ENCODE measurements at regions not wholly inside any gene's neighbourhood (a gene's known extent, or its start where the extent isn't known, plus 50 kb on each side); places are given as distances from the start of the nearest gene placed in this dataset.
"Not testable (repeated sequence)": the region's sequence is repeated elsewhere in the genome, so short reads cannot be mapped to it uniquely, and the experiment has no call there.

DNA sequence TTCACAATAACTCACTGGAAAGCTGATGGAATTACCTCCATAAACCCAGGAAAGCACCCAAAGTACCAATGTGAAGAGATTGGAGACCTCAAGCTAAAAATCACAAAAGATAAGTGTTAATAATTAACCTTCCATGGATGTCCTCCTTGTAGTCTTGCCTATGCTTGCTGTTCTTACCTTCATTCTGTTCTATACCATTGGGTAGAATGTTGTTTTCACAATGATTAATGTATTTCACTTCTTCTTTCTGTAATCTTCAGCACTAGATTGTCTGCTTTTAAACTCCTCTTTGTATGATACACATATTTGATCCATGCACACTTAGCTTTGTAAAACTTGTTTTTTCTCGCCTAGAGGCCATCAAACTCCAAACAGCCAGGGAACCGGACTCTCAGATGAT is 570.3 kb downstream of the RAPGEF2 start:
- no peak for DNase-seq

- no peak for DNase-seq
Measured at GRCh38 chr4:159674241-159674640, 571.4 kb downstream of the RAPGEF2 start.

DNA sequence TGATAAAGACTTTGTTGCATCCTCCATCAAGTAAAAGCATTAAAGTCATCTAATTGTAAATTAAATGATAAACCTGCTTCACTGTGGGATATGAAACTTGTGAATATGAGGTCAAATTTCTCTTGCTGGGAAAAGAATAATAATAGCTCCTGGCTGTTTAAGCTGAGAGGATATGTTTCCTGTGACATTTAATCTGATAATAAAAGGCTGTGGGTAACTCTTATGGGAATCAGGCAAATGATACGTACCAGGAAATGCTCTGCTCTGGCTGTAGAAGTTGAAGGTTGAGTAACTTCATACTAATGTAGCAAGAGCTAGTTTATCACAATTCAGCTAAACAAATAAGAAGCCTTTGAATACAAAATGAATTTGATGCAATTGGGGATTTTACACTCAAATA is 574.6 kb downstream of the RAPGEF2 start:
- DNase-seq: peak; percentile 51

DNA sequence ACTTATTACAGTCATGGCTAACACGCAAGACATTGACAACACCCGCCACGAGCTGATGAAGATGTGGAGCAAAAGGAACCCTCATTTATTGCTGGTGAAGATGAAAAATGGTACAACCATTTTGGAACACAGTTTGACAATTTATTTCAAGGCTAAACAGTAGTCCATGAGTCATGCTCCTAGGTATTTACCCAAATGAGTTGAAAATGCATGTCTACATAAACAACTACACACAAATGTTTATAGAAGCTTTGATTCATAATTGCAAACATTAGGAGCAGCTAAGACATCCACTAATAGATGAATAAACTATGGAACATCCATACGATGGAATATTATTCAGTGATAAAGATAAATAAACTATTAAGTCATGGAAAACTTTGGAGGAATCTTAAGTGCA is 580.1 kb downstream of the RAPGEF2 start:
- no peak for DNase-seq

DNA sequence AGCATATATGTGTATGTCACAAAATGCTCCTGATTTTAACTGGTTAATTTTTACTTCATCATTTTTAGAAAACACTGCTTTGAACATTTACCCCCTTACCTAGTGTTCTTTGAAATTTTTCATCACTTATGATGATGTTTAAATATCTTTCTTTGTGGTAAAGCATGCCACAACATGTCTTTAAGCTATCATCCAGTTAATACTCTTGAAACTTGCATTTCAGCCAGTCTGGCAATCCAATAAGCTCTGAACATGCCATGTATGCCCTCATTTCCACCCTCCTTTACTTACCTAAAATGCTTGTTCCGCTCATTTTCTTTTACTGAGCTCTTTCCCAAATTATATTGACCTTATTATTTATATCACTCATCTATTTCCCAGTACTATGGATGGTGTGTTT is 581.2 kb downstream of the RAPGEF2 start:
- no peak for DNase-seq

GRCh38 chr4:159685340-159686092 is 582.6 kb downstream of the RAPGEF2 start:
- DNase-seq: peak; percentile 69

- DNase-seq: no peak
Measured at GRCh38 chr4:159689526-159689925, 586.6 kb downstream of the RAPGEF2 start.

DNA sequence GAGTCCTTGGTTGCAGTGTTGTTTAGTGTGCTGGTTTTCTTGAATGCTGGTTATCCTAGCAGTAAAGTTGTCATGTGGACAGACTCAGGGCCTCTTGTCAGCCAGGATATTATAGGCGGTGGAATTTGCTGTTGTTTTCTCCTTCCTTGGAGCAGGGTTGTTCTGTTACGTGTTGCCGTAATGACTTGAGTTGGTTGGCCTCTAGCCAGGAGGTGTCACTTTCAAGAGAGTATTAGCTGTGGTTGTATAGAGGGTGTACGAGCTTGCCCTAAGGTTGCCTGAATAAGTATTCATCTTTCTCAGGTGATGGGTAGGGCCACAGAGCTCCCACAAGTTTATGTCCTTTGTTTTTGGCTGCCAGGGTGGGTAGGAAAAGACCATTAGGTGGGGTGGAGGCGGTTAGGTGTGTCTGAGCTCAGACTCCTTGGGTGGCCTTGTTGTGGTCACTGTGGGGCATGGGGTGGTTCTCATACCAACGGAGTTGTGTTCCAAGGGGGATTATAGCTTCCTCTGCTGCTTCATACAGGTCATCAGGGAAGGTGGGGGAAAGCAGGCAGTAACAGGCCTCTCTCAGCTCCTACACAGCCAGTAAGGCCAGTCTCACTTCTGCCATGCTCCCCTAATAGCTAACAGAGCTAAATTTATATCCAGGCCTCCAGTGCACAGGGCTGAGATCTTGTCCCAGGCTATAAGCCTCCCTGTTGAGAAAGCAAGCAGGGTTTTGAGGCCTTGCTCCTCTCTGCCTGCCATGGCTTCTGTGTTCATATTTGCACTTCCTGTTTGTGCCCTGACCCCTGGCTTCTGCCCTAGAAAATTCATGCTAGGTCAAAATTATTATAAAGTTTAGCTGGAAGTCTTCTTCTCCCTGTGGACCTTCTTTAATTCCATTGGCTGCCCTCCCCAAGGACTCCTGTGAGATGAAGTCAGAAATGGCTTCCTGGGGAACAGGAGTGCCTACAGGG is 594.7 kb downstream of the RAPGEF2 start:
- DNase-seq: no peak

DNA sequence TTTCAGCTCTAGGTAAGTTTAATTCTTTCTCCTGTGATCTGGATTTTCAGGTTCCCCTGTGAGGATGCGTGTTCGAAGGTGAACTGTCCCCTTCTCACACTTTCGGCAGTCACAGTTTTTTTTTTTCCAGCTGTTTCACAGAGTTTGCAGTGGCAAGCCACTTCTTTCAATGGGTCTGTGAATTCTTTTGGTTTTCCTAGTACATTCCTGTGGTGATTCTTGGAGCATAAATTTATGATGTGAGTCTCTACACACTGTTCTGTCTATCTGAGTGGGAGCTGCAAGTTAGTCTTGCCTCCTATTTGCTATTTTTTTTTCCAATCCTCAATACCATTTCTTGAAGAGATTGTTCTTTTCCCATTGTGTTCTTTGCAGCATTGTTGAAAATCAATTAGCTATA is 595.5 kb downstream of the RAPGEF2 start:
- DNase-seq: no peak

GRCh38 chr4:159702200-159702599 is 599.3 kb downstream of the RAPGEF2 start:
- DNase-seq: no peak

- no peak for DNase-seq
Measured at GRCh38 chr4:159705334-159705733, 602.5 kb downstream of the RAPGEF2 start.

DNA sequence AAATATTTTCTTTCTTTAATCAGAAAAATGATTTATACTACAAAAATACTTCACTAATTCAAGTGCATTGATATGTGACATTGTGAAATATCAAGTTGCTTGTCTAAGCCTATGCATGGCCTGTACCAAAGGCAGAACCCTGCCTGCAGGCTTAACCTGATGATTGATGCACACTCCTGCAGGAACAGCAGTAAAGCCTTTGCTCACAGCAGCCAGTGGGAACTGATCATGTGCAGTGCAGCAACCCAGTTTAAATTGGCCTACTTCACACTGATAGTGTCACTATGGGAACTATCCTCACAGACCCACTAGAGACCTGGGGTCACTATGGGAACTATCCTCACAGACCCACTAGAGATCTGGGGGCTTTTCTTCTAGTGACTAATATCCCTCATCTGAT is 603.8 kb downstream of the RAPGEF2 start:
- no peak for DNase-seq

DNA sequence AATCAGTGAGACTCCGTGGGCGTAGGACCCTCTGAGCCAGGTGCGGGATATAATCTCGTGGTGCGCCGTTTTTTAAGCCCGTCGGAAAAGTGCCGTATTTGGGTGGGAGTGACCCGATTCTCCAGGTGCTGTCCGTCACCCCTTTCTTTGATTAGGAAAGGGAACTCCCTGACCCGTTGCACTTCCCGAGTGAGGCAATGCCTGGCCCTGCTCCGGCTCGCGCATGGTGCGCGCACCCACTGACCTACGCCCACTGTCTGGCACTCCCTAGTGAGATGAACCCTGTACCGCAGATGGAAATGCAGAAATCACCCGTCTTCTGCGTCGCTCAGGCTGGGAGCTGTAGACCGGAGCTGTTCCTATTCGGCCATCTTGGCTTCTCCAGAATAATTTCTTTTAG is 612.3 kb downstream of the RAPGEF2 start:
- DNase-seq: not testable (repeated sequence)

- no peak for DNase-seq
Measured at GRCh38 chr4:159719531-159719930, 616.7 kb downstream of the RAPGEF2 start.

DNA sequence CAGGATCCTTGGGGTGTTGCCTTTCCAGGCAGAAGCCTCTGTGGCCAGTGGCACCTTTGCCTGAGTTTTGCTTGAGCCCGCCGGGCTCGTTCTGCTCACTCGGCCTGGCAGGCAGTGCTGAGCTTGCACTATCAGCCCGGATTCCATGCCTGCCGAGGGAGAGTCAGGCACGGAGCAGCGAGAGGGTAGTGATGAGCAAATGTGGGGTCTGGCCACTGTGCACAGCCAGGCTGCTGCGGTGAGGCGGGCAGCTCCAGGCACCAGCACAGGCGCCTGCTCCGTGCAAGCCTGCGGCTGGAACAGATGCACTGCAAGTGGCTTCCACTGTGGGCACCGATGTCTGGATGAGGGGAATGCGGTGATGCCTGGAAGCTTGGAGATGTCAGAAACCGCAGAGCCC is 619.2 kb downstream of the RAPGEF2 start:
- no peak for DNase-seq

- DNase-seq: no peak
Measured at GRCh38 chr4:159722918-159723317, 620.0 kb downstream of the RAPGEF2 start.

DNA sequence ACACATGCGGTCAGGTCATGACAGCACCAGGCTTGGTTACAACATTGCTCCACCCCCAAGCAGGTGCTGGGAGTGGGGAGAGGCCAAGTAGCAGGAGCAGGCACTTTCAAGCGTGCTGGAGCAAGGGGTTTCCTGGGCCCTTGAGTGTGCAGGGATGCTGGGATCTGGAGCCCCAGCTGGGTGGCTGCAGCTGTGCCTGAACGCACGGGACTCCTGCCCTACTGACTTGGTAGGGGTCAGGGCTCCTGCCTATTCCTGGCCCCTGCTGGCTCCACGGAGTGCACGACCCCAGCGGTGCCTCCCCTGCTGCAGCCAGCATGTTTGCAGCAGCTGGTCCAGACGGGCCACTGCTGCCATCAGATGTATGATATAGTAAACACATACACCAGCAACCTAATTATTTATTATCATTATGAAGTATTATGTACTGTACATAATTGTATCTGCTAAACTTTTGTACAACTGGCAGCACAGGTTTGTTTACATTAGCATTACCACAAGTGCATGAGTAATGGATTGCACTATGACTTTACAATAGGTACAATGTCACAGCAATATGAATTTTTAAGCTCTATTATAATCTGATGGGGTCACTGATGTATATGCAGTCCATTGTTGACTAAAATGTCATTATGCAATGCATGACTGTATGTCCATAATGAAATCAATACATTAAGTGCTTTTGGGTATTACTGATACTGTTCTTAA is 620.6 kb downstream of the RAPGEF2 start:
- peak; percentile 62 for DNase-seq

DNA sequence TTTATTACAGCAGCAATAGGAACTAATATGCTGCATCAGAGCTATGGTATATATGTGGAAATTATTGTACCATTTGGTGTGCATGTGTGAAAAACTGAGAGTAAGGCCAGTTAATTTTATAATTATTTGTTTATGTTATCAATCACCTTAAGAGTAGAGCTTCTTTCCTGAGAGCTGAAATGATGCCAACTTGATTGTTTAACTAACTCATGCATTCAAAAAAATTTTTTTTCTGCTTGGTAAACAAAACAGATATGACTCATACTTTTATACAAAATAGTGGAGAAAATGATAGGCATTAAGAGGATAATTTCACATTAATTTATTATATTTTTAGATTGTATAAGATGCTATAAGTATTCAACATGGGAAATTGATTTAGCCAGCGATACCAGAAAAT is 622.7 kb downstream of the RAPGEF2 start:
- peak; percentile 45 for DNase-seq

- peak; percentile 62 for DNase-seq
Measured at GRCh38 chr4:159735281-159736207, 632.7 kb downstream of the RAPGEF2 start.

DNA sequence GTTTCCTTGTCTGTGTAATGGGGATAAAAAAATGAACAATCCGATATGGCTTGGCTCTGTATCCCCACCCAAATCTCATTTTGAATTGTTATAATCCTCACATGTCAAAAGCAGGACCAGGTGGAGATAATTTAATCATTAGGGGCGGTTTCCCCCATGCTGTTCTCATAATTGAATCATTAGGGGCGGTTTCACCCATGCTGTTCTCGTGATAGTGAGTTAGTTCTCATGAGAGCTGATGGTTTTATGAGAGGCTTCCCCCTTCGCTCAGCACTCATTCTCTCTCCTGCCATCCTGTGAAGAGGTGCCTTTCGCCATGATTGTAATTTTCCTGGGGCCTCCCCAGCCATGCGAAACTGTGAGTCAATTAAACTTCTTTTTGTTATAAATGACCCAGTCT is 633.5 kb downstream of the RAPGEF2 start:
- DNase-seq: peak; percentile 54

- DNase-seq: no peak
Measured at GRCh38 chr4:159743971-159744370, 641.1 kb downstream of the RAPGEF2 start.

DNA sequence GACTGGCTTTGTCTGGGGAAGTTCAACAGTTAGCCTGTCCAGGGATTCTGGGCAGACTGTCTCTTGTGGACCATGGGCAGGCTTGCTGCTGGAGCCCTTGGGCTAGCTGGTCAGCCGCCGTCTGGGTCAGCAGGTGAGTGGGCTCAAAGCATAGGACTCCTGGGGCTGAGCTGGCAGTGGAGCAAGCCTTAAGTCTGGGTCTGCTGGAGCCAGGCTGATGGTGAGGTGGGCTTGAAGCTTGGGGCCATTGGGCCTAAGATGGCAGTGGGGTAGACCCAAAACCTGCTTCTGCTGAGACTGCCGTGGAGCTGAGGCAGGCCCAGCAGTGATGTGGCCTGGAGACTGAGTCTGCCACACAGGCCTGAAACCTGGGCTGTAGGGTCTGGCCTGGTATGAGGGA is 645.1 kb downstream of the RAPGEF2 start:
- DNase-seq: no peak
